ENCODE measurements at regions not wholly inside any gene's neighbourhood (a gene's known extent, or its start where the extent isn't known, plus 50 kb on each side); places are given as distances from the start of the nearest gene placed in this dataset.

DNA sequence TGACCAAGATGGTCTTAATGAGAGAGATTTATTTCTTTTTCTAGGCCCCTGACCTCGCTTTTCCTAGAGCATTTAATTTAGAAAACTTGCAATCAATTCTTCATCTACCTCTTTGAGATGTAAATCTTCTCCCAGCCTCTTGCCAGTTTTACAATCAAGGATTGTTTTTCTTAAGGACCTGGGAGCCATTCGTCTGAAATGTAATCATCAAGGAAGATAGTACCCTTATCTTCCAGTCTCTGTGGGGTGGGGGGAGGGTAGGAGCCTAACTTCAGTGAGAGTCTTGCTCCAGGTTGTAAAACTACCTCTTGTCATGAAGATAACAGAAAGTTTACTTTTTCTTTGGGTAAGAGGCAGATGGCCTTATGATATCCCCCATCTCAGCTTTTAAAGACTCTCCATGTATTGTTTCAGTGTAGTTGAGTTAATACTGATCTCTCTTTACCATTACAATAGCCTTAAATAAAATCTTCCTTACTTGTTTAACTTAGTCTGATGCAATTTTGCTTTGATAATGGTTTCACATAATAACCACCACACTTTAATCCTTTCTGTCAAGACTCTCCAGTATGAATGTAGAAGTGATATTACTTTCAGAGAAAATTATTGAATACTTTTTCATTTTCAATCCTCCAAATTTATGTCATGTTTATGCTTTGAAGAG lies 110.2 kb upstream of the CPHXL start:
- CTCF ChIA-PET, result no interaction called here
- ATAC-seq, result no peak
- WGBS (ENCODE audit: missing lambda C conversion rate), result 3% methylated on average over 2 of the region's 2 CpGs
- Histone ChIP-seq H3K27ac (no peak overlapping the region), H3K9me3 (no peaks in the 10 kb centered on the region), H3K4me3 (no peak overlapping the region), H3K4me2 (no peak overlapping the region), H3K4me1 (no peaks in the 10 kb centered on the region)
- TF ChIP-seq MAZ (IDR thresholded peaks at IDR 0.05; ENCODE audit: borderline replicate concordance, low read depth, low read length) (no peak), CEBPB (IDR thresholded peaks at IDR 0.05) (no peak), MAX (IDR thresholded peaks at IDR 0.05) (no peak), TFCP2L1 (CRISPR knock-in tag; IDR thresholded peaks at IDR 0.05) (no peak), EHMT2 (IDR thresholded peaks at IDR 0.05; ENCODE audit: low read depth) (no peak), HOXB5 (CRISPR knock-in tag; IDR thresholded peaks at IDR 0.05) (no peak), CBX2 (IDR thresholded peaks at IDR 0.05; ENCODE audit: borderline replicate concordance, low read depth) (no peak), KDM5A (IDR thresholded peaks at IDR 0.05) (no peak), KDM1A (IDR thresholded peaks at IDR 0.05; ENCODE audit: low read depth) (no peak), RARB (CRISPR knock-in tag; IDR thresholded peaks at IDR 0.05) (no peak)
- TF ChIP-seq, protein P1, sequence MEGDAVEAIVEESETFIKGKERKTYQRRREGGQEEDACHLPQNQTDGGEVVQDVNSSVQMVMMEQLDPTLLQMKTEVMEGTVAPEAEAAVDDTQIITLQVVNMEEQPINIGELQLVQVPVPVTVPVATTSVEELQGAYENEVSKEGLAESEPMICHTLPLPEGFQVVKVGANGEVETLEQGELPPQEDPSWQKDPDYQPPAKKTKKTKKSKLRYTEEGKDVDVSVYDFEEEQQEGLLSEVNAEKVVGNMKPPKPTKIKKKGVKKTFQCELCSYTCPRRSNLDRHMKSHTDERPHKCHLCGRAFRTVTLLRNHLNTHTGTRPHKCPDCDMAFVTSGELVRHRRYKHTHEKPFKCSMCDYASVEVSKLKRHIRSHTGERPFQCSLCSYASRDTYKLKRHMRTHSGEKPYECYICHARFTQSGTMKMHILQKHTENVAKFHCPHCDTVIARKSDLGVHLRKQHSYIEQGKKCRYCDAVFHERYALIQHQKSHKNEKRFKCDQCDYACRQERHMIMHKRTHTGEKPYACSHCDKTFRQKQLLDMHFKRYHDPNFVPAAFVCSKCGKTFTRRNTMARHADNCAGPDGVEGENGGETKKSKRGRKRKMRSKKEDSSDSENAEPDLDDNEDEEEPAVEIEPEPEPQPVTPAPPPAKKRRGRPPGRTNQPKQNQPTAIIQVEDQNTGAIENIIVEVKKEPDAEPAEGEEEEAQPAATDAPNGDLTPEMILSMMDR (IDR thresholded peaks at IDR 0.05), result no peak
- POLR2A ChIA-PET, result no interaction called here
- no peak for DNase-seq (ENCODE audit: low read depth in 1 of 2, low spot score in 1 of 2)
- FAIRE-seq, result no peak

- Histone ChIP-seq H3K4me3 (no peak overlapping the region), H3K27ac (no peak overlapping the region), H3K4me2 (no peak overlapping the region), H3K4me1 (no peaks in the 10 kb centered on the region), H3K9me3 (no peaks in the 10 kb centered on the region)
- no peak for ATAC-seq
- DNase-seq (ENCODE audit: low read depth in 1 of 2, low spot score in 1 of 2), result no peak
- CTCF ChIA-PET, result no interaction called here
- TF ChIP-seq FOSB (CRISPR knock-in tag; IDR thresholded peaks at IDR 0.05) (no peak), MAFK (IDR thresholded peaks at IDR 0.05; ENCODE audit: partially characterized antibody) (peak; percentile 62)
- TF ChIP-seq, protein P2, sequence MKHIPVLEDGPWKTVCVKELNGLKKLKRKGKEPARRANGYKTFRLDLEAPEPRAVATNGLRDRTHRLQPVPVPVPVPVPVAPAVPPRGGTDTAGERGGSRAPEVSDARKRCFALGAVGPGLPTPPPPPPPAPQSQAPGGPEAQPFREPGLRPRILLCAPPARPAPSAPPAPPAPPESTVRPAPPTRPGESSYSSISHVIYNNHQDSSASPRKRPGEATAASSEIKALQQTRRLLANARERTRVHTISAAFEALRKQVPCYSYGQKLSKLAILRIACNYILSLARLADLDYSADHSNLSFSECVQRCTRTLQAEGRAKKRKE (CRISPR knock-in tag; IDR thresholded peaks at IDR 0.05; ENCODE audit: low read depth), result no peak
- FAIRE-seq, result no peak
- POLR2A ChIA-PET, result no interaction called here
- 3% methylated on average over 2 of the region's 2 CpGs for WGBS (ENCODE audit: missing lambda C conversion rate)
Observed at GRCh38 chr16:75837264-75837663, 111.0 kb upstream of the CPHXL start.

DNA sequence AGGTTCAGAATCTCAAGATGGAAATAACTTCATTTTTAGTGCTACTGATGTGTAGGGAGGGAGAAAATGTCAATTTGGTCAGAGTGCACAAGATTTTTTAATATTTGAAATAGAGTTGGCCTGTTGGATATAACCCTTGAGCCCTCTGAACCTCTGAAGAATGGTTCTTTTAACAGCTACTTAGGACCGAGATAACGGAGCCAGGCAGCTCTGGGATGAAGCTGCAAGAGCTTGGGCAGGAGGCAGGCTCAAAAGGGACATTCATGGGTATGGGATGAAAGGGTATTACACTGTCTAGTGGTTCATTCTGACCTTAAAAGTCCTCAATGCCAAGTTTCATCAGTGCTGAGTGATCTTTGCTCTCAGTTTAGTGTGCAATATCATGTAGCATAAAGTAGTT lies 111.4 kb upstream of the CPHXL start:
- WGBS (ENCODE audit: missing lambda C conversion rate), result 0% methylated on average over 2 of the region's 2 CpGs
- DNase-seq (ENCODE audit: low read depth in 1 of 2, low spot score in 1 of 2) (no peak), ATAC-seq (no peak), FAIRE-seq (no peak)
- Histone ChIP-seq H3K4me2 (no peak overlapping the region), H3K27ac (no peak overlapping the region), H3K4me1 (no peaks in the 10 kb centered on the region), H3K9me3 (no peaks in the 10 kb centered on the region), H3K4me3 (no peak overlapping the region)
- POLR2A ChIA-PET, result no interaction called here
- CTCF ChIA-PET, result no interaction called here
- TF ChIP-seq ZNF302 (CRISPR knock-in tag; IDR thresholded peaks at IDR 0.05) (no peak), ZC3H11A (IDR thresholded peaks at IDR 0.05) (no peak)

GRCh38 chr16:75841517-75841916 lies 115.2 kb upstream of the CPHXL start:
- Histone ChIP-seq H3K27ac (no peak overlapping the region), H3K4me2 (no peak overlapping the region), H3K4me1 (no peaks in the 10 kb centered on the region), H3K9me3 (no peaks in the 10 kb centered on the region), H3K4me3 (no peak overlapping the region)
- CTCF ChIA-PET, result interaction anchor here (1.7 kb wide), 1 partner anchor 812 kb away, joined by 4 read pairs; no protein-coding TSS in a partner anchor
- DNase-seq (ENCODE audit: low read depth in 1 of 2, low spot score in 1 of 2) (no peak), ATAC-seq (no peak), FAIRE-seq (no peak)
- TF ChIP-seq ZC3H11A (IDR thresholded peaks at IDR 0.05) (no peak), USF2 (IDR thresholded peaks at IDR 0.05) (no peak), ZSCAN20 (CRISPR knock-in tag; IDR thresholded peaks at IDR 0.05) (no peak), SREBF2 (IDR thresholded peaks at IDR 0.05) (no peak), RAD21 (conservative IDR thresholded peaks at IDR 0.05 in 1 of 2, IDR thresholded peaks at IDR 0.05 in 1 of 2) (no peak)
- POLR2A ChIA-PET, result no interaction called here
- whole genome bisulfite sequencing (ENCODE audit: missing lambda C conversion rate), result 3% methylated on average over 1 of the region's 1 CpG
